Activated naive CD8-positive, alpha-beta T cell treated with anti-CD3 and anti-CD28 coated beads, Interleukin-2, amount 50 U/mL, for 24 hours (primary cell): ENCODE measurements at regions not wholly inside any gene's neighbourhood (a gene's known extent, or its start where the extent isn't known, plus 50 kb on each side); places are given as distances from the start of the nearest gene placed in this dataset.

Source experiments
- ATAC-seq: fragments of 150-1000 bp; cut with Tn5 transposase; one replicate; pipeline ENCODE4 v1.10.0; 2021
- DNase-seq: peaks from one replicate; pipeline ENCODE4 v3.0.0; 2021
- H3K27ac Mint-ChIP-seq: one replicate; pipeline ENCODE4 v1.8.0; 2021; ENCODE audit warnings: mild to moderate bottlenecking, mixed read lengths
- H3K27me3 Mint-ChIP-seq: one replicate; pipeline ENCODE4 v1.8.0; 2021; ENCODE audit warnings: mixed read lengths
- H3K36me3 Mint-ChIP-seq: one replicate; pipeline ENCODE4 v1.8.0; 2021; ENCODE audit warnings: low read depth, mixed read lengths
- H3K4me1 Mint-ChIP-seq: one replicate; pipeline ENCODE4 v1.8.0; 2021; ENCODE audit warnings: mixed read lengths
- H3K4me3 Mint-ChIP-seq: one replicate; pipeline ENCODE4 v1.8.0; 2021; ENCODE audit warnings: mild to moderate bottlenecking, moderate library complexity, mixed read lengths
- H3K9me3 Mint-ChIP-seq: one replicate; pipeline ENCODE4 v1.8.0; 2021; ENCODE audit warnings: mixed read lengths

- DNase-seq: no peak
- no peaks in the 10 kb centered on the region for H3K36me3 Mint-ChIP-seq
- ATAC-seq: no peak
- H3K4me1 Mint-ChIP-seq: peaks cover 3% of the 10 kb centered on the region
- H3K4me3 Mint-ChIP-seq: no peak overlapping the region
- no peaks in the 10 kb centered on the region for H3K27me3 Mint-ChIP-seq
- H3K27ac Mint-ChIP-seq: no peak overlapping the region
- H3K9me3 Mint-ChIP-seq: peaks cover 11% of the 10 kb centered on the region
Measured at GRCh38 chr6:23413327-23414050, 712.5 kb upstream of the NRSN1 start.

GRCh38 chr6:23414051-23414445, 712.0 kb upstream of the NRSN1 start:
- Mint-ChIP-seq H3K4me1 (peaks cover 3% of the 10 kb centered on the region), H3K36me3 (no peaks in the 10 kb centered on the region), H3K4me3 (no peak overlapping the region), H3K27me3 (no peaks in the 10 kb centered on the region), H3K9me3 (peaks cover 11% of the 10 kb centered on the region), H3K27ac (no peak overlapping the region)
- ATAC-seq (no peak), DNase-seq (no peak)

GRCh38 chr6:23414922-23415321, 711.1 kb upstream of the NRSN1 start:
- Mint-ChIP-seq H3K9me3 (peaks cover 11% of the 10 kb centered on the region), H3K27ac (no peak overlapping the region), H3K27me3 (no peaks in the 10 kb centered on the region), H3K4me3 (no peak overlapping the region), H3K4me1 (peaks cover 3% of the 10 kb centered on the region), H3K36me3 (no peaks in the 10 kb centered on the region)
- ATAC-seq (no peak), DNase-seq (no peak)

DNA sequence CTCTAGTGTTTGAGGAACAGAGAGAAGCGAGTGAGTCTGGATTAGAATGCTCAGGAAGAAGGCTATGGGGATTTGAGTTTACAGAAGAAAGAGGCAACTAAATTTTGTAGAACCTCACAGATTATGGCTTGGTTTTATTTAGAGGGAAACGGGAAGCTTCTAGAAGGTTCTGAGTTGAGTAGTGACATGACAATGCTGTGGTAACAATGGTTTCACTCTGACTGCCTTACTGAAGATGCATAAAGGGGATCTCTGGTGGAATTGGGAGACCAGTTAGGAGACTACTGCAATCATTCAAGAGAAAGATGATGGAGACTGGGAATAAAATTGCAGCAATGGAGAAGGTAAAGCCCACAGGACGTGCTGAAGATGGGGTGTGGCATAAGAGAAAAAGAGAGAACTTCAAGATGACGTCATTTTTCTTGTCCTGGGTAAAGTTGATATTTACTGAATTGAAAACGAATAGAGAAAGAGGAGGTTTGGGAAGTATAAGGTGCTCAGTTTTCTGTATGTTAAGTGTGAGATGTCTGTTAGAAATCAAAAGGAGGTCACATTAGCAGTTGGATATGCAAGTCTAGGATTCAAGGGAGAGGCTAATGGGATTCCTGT, 710.1 kb upstream of the NRSN1 start:
- ATAC-seq: no peak
- no peaks in the 10 kb centered on the region for H3K27me3 Mint-ChIP-seq
- H3K27ac Mint-ChIP-seq: no peak overlapping the region
- H3K36me3 Mint-ChIP-seq: no peaks in the 10 kb centered on the region
- no peak overlapping the region for H3K4me3 Mint-ChIP-seq
- peaks cover 3% of the 10 kb centered on the region for H3K4me1 Mint-ChIP-seq
- H3K9me3 Mint-ChIP-seq: peaks cover 5% of the 10 kb centered on the region
- DNase-seq: no peak

DNA sequence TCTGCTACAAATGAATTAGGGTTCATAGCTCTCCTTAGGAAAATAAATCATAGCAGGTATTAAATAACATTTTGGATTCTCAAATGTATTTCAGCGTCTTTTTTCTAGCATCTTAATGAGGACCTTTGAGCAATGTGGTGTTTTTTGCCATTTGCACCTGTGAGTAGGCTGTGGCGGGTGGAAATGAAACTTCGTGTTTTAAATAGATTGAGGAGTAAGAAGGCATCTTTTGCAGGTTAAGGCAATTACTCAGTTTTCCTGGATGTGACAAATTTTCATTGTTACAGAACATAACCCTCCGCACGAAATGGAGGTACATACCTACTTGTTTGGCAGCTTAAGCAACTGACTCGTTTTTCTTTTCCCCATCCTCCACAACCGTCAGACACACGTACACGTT, 708.9 kb upstream of the NRSN1 start:
- Mint-ChIP-seq H3K27ac (no peak overlapping the region), H3K4me1 (peaks cover 3% of the 10 kb centered on the region), H3K4me3 (no peak overlapping the region), H3K36me3 (no peaks in the 10 kb centered on the region), H3K9me3 (peaks cover 4% of the 10 kb centered on the region), H3K27me3 (no peaks in the 10 kb centered on the region)
- DNase-seq (no peak), ATAC-seq (no peak)

- no peaks in the 10 kb centered on the region for H3K36me3 Mint-ChIP-seq
- H3K27ac Mint-ChIP-seq: no peak overlapping the region
- DNase-seq: no peak
- peaks cover 3% of the 10 kb centered on the region for H3K4me1 Mint-ChIP-seq
- H3K27me3 Mint-ChIP-seq: no peaks in the 10 kb centered on the region
- peaks cover 4% of the 10 kb centered on the region for H3K9me3 Mint-ChIP-seq
- no peak for ATAC-seq
- H3K4me3 Mint-ChIP-seq: no peak overlapping the region
Measured at GRCh38 chr6:23418095-23418494, 707.9 kb upstream of the NRSN1 start.

- Mint-ChIP-seq H3K4me3 (no peak overlapping the region), H3K4me1 (peaks cover under 1% of the 10 kb centered on the region), H3K36me3 (no peaks in the 10 kb centered on the region), H3K27me3 (no peaks in the 10 kb centered on the region), H3K9me3 (peaks cover 4% of the 10 kb centered on the region), H3K27ac (no peak overlapping the region)
- DNase-seq (no peak), ATAC-seq (no peak)
Measured at GRCh38 chr6:23419046-23419445, 707.0 kb upstream of the NRSN1 start.

- no peaks in the 10 kb centered on the region for H3K4me1 Mint-ChIP-seq
- no peak overlapping the region for H3K4me3 Mint-ChIP-seq
- ATAC-seq (no peak), DNase-seq (no peak)
- H3K36me3 Mint-ChIP-seq: no peaks in the 10 kb centered on the region
- no peak overlapping the region for H3K27ac Mint-ChIP-seq
- H3K9me3 Mint-ChIP-seq: peaks cover 4% of the 10 kb centered on the region
- no peaks in the 10 kb centered on the region for H3K27me3 Mint-ChIP-seq
Measured at GRCh38 chr6:23420659-23421350, 705.2 kb upstream of the NRSN1 start.

DNA sequence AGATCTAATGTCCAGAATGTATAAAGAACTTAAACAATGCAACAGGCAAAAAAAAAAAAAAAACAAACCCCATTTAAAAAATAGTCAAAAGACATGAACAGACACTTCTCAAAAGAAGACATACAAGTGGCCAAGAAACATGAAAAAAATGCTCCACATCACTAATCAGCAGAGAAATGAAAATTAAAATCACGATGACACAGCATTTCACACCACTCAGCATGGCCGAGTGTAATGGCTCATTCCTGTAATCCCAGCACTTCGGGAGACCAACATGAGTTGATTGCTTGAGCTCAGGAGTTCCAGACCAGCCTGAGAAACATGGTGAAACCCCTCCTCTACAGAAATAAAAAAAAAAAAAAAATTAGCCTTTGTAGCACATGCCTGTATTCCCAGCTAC, 701.4 kb upstream of the NRSN1 start:
- Mint-ChIP-seq H3K9me3 (peaks cover 8% of the 10 kb centered on the region), H3K4me3 (no peak overlapping the region), H3K4me1 (no peaks in the 10 kb centered on the region), H3K27me3 (no peaks in the 10 kb centered on the region), H3K27ac (no peak overlapping the region), H3K36me3 (no peaks in the 10 kb centered on the region)
- DNase-seq (no peak), ATAC-seq (no peak)

- DNase-seq: no peak
Measured at GRCh38 chr6:23435126-23435525, 690.9 kb upstream of the NRSN1 start.

DNA sequence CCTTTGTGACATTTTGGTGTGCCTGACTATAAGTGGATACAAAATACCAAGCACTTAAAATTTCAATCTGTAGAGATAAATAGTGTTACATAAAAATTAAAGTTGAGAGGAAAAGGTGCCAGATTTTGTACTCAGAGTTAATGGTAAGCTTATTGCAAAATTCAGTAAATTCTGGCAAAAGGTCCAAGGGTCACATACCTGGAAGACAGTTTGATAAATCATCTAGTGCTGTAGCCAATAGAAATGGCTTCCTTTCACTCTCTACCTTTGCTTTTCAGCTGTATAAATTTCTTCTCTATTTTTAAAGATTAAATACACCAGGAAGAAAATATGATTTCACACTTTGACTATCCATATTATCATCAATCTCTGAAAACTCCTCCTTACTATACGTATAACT, 690.2 kb upstream of the NRSN1 start:
- H3K27me3 Mint-ChIP-seq: peaks cover 3% of the 10 kb centered on the region
- H3K27ac Mint-ChIP-seq: no peak overlapping the region
- peaks cover 5% of the 10 kb centered on the region for H3K9me3 Mint-ChIP-seq
- H3K4me3 Mint-ChIP-seq: no peak overlapping the region
- DNase-seq (no peak), ATAC-seq (no peak)
- H3K4me1 Mint-ChIP-seq: no peaks in the 10 kb centered on the region
- no peaks in the 10 kb centered on the region for H3K36me3 Mint-ChIP-seq

More at GRCh38 chr6:23435126-23435525, 690.9 kb upstream of the NRSN1 start:
- Mint-ChIP-seq H3K4me3 (no peak overlapping the region), H3K36me3 (no peaks in the 10 kb centered on the region), H3K27ac (no peak overlapping the region), H3K9me3 (peaks cover 5% of the 10 kb centered on the region), H3K27me3 (peaks cover 3% of the 10 kb centered on the region), H3K4me1 (no peaks in the 10 kb centered on the region)
- ATAC-seq: no peak

DNA sequence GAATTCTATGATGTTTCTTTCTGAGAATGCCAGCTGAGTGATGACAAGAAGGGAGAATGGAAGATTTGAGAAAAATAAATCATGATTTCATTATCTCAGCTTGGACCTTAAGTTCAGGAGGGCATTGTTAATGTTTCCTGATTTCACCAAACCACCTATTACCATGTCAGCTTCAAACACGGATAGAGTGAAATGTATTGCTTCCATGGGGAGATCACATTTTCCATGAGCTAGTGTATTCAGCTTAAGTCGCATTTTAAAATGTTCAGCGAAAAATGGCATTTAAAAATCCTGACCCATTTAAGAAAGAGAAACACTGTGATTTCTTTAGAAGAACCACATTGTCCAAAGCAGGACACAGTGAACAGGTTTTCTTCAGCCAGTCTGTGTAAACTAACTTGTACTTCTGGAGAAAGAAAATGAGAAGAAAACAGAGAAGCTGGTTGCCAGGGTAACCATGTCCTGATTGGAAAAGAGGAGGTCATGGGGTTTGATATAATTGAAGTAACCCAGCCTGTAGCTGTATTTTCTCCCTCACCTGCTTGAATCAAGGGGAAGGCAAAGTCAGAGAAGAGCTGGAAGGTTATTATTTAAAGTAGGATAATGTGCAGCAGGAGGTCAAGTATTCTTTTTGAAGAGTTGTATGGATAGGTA, 684.1 kb upstream of the NRSN1 start:
- Mint-ChIP-seq H3K9me3 (no peaks in the 10 kb centered on the region), H3K4me1 (no peaks in the 10 kb centered on the region), H3K4me3 (no peak overlapping the region), H3K36me3 (no peaks in the 10 kb centered on the region), H3K27ac (no peak overlapping the region), H3K27me3 (no peaks in the 10 kb centered on the region)
- DNase-seq: no peak
- no peak for ATAC-seq

DNA sequence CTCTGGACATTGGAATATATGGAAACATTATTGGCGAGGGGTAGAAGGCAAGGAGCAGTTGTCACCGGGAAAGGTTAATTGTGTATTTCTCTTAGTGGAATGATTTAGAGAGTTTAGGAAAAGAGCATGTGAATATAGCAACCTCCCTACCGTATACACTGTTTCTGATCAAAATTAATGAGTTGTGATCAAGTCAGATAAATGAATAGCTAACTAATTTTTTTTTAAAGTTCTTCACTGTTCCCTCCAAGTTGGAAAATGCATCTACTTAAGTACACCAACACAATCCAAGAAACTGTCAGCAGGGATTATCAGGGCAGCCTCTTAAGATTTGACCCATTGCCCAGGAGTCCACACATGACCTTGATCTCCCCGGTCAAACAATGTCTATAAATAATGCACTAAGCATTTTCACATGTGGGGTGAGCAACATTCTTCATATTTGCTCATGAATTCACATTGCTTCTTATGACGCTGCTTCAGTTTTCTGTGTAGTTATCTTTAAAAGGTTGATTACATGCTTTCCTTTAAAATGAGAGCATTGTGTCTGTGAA, 680.8 kb upstream of the NRSN1 start:
- Mint-ChIP-seq H3K36me3 (no peaks in the 10 kb centered on the region), H3K9me3 (no peaks in the 10 kb centered on the region), H3K4me3 (no peak overlapping the region), H3K4me1 (no peaks in the 10 kb centered on the region), H3K27ac (no peak overlapping the region), H3K27me3 (no peaks in the 10 kb centered on the region)
- ATAC-seq (no peak), DNase-seq (no peak)

GRCh38 chr6:23446469-23446967, 679.5 kb upstream of the NRSN1 start:
- Mint-ChIP-seq H3K27ac (no peak overlapping the region), H3K4me3 (no peak overlapping the region), H3K4me1 (no peaks in the 10 kb centered on the region), H3K9me3 (no peaks in the 10 kb centered on the region), H3K27me3 (no peaks in the 10 kb centered on the region), H3K36me3 (no peaks in the 10 kb centered on the region)
- DNase-seq (no peak), ATAC-seq (no peak)
